H1 (cell line): ENCODE measurements at regions not wholly inside any gene's neighbourhood (a gene's known extent, or its start where the extent isn't known, plus 50 kb on each side); places are given as distances from the start of the nearest gene placed in this dataset.
A peak's percentile ranks its signal among the peaks of the same experiment; 100 is the strongest.

Experiments
- CTCF ChIA-PET: fragments of 300-600 bp; sonication (Branson Sonifier 250); formaldehyde crosslinking; loops from one replicate; lab custom pipeline; 2021; ENCODE audit not compliant: partially characterized antibody; lab: Charles Lee
- POLR2A ChIA-PET: fragments of 300-600 bp; sonication (Branson Sonifier 250); formaldehyde crosslinking; loops from one replicate; lab custom pipeline; 2021; ENCODE audit warnings: inconsistent platforms; ENCODE audit not compliant: partially characterized antibody; lab: Charles Lee
- DNase-seq, 2 experiments: peaks; one replicate each; pipeline versions ENCODE4 v3.0.0 to v3.0.0-alpha.2; 2010 to 2022; ENCODE audit warnings: low spot score in 2 of 2, low read depth in 1 of 2, mixed read lengths in 1 of 2
- FAIRE-seq: peaks from 2 replicates; lab custom pipeline; 2011; peaks lifted over from hg19 to GRCh38; lab: Jason Lieb, UNC
- H2AFZ ChIP-seq: 2 replicates; pipeline ENCODE4 v1.8.1; 2012; ENCODE audit warnings: low read length, inconsistent platforms
- H2AK5ac ChIP-seq: 2 replicates; pipeline ENCODE4 v1.6.1; 2013; ENCODE audit warnings: low read depth, low read length
- H2BK120ac ChIP-seq: replicated peaks from 2 replicates; pipeline ENCODE3; 2013; ENCODE audit warnings: low read depth, low read length, inconsistent platforms
- H2BK12ac ChIP-seq: 2 replicates; pipeline ENCODE4 v1.6.1; 2013; ENCODE audit warnings: low read depth, low read length
- H2BK15ac ChIP-seq: 2 replicates; pipeline ENCODE4 v1.6.1; 2013; ENCODE audit warnings: low read length
- H2BK20ac ChIP-seq: 2 replicates; pipeline ENCODE4 v1.6.1; 2013; ENCODE audit warnings: low read length
- H2BK5ac ChIP-seq: 2 replicates; pipeline ENCODE4 v1.6.1; 2013; ENCODE audit warnings: low read depth, low read length
- H3K14ac ChIP-seq: 2 replicates; pipeline ENCODE4 v1.6.1; 2013; ENCODE audit warnings: inconsistent platforms; ENCODE audit not compliant: insufficient read length
- H3K18ac ChIP-seq: 2 replicates; pipeline ENCODE4 v1.6.1; 2013; ENCODE audit warnings: low read length; ENCODE audit errors: extremely low read depth
- H3K23ac ChIP-seq: 2 replicates; pipeline ENCODE4 v1.6.1; 2013; ENCODE audit warnings: inconsistent platforms; ENCODE audit not compliant: insufficient read length
- H3K23me2 ChIP-seq: 2 replicates; pipeline ENCODE4 v1.6.1; 2013; ENCODE audit warnings: low read depth, low read length
- H3K27ac ChIP-seq: 2 replicates; pipeline ENCODE4 v1.6.1; 2011; ENCODE audit warnings: low read depth, low read length, inconsistent platforms
- H3K27me3 ChIP-seq, 4 experiments: replicated peaks in 1 of 4; 1 replicate in 1 of 4; 2 replicates in 3 of 4; pipeline versions ENCODE4 v1.6.1 to v1.8.1; 2011 to 2013; ENCODE audit warnings: low read length in 3 of 4, mild to moderate bottlenecking in 3 of 4, inconsistent platforms in 2 of 4, mixed read lengths in 2 of 4, moderate library complexity in 1 of 4; ENCODE audit not compliant: control insufficient read depth in 3 of 4, insufficient read depth in 3 of 4; ENCODE audit errors: extremely low read depth in 1 of 4
- H3K36me3 ChIP-seq, 4 experiments: 2 replicates each; pipeline versions ENCODE4 v1.6.1 to v1.8.1; 2011 to 2013; ENCODE audit warnings: mild to moderate bottlenecking in 4 of 4, low read length in 3 of 4, moderate library complexity in 2 of 4, control low read depth in 1 of 4, inconsistent platforms in 1 of 4; ENCODE audit not compliant: insufficient read depth in 4 of 4, control insufficient read depth in 2 of 4
- H3K4ac ChIP-seq: replicated peaks from 2 replicates; pipeline ENCODE3; 2013; ENCODE audit warnings: low read length, low read depth, mixed read lengths, inconsistent platforms; ENCODE audit not compliant: insufficient read length
- H3K4me1 ChIP-seq, 4 experiments: replicated peaks in 1 of 4; 1 replicate in 1 of 4; 2 replicates in 3 of 4; pipeline versions ENCODE4 v1.6.1 to v1.8.1; 2011 to 2013; ENCODE audit warnings: low read length in 3 of 4, inconsistent platforms in 2 of 4, mixed read lengths in 1 of 4; ENCODE audit not compliant: insufficient read depth in 4 of 4, control insufficient read depth in 3 of 4
- H3K4me2 ChIP-seq, 2 experiments: 2 replicates each; pipeline versions ENCODE4 v1.6.1 to v1.8.1; 2011 to 2013; ENCODE audit warnings: low read depth in 2 of 2, low read length in 2 of 2, control low read depth in 1 of 2, inconsistent platforms in 1 of 2, mild to moderate bottlenecking in 1 of 2; ENCODE audit not compliant: insufficient read depth in 1 of 2
- H3K4me3 ChIP-seq, 4 experiments: fragments of 200-600, 300-600 bp in 1 of 4; sonication (generic), shearing (Covaris generic), sonication (Bioruptor Twin) in 1 of 4; 2 replicates each; pipeline versions ENCODE4 v1.5.1 to v1.8.1; 2011 to 2016; ENCODE audit warnings: low read length in 4 of 4, low read depth in 3 of 4, control low read depth in 2 of 4, inconsistent platforms in 2 of 4, mild to moderate bottlenecking in 2 of 4, mixed read lengths in 1 of 4, moderate library complexity in 1 of 4; ENCODE audit not compliant: insufficient read depth in 2 of 4; ENCODE audit errors: extremely low read depth in 1 of 4
- H3K56ac ChIP-seq: replicated peaks from 2 replicates; pipeline ENCODE3; 2013; ENCODE audit warnings: low read depth, mild to moderate bottlenecking, mixed read lengths, low read length, inconsistent platforms; ENCODE audit not compliant: insufficient read length
- H3K79me1 ChIP-seq: 2 replicates; pipeline ENCODE4 v1.6.1; 2013; ENCODE audit warnings: low read depth, low read length, control low read depth
- H3K79me2 ChIP-seq, 2 experiments: 2 replicates each; pipeline versions ENCODE4 v1.6.1 to v1.8.1; 2012 to 2013; ENCODE audit warnings: low read length in 2 of 2, mild to moderate bottlenecking in 2 of 2, inconsistent platforms in 1 of 2; ENCODE audit not compliant: insufficient read depth in 2 of 2, control insufficient read depth in 1 of 2
- H3K9ac ChIP-seq, 4 experiments: replicated peaks in 1 of 4; 1 replicate in 1 of 4; 2 replicates in 3 of 4; pipeline versions ENCODE4 v1.6.1 to v1.8.1; 2011 to 2013; ENCODE audit warnings: low read depth in 3 of 4, low read length in 3 of 4, control low read depth in 2 of 4, mild to moderate bottlenecking in 2 of 4, moderate library complexity in 2 of 4, inconsistent platforms in 1 of 4; ENCODE audit errors: extremely low read depth in 1 of 4
- H3K9me3 ChIP-seq, 2 experiments: 2 replicates each; pipeline versions ENCODE4 v1.6.1 to v1.8.1; 2012 to 2013; ENCODE audit warnings: mild to moderate bottlenecking in 2 of 2, moderate library complexity in 2 of 2, control low read depth in 1 of 2, inconsistent platforms in 1 of 2, low read depth in 1 of 2, low read length in 1 of 2, mixed read lengths in 1 of 2; ENCODE audit not compliant: insufficient read depth in 2 of 2
- H4K20me1 ChIP-seq, 2 experiments: replicated peaks in 1 of 2; 2 replicates each; pipeline versions ENCODE3 to v1.8.1; 2011 to 2013; ENCODE audit warnings: inconsistent platforms in 2 of 2, low read length in 2 of 2, mild to moderate bottlenecking in 1 of 2; ENCODE audit not compliant: insufficient read depth in 2 of 2, control insufficient read depth in 1 of 2
- H4K5ac ChIP-seq: 2 replicates; pipeline ENCODE4 v1.6.1; 2013; ENCODE audit warnings: low read length, low read depth, mixed read lengths, inconsistent platforms; ENCODE audit not compliant: insufficient read length
- H4K8ac ChIP-seq: 2 replicates; pipeline ENCODE4 v1.8.0; 2013; ENCODE audit warnings: mild to moderate bottlenecking, moderate library complexity, low read length, inconsistent platforms; ENCODE audit not compliant: insufficient read depth; ENCODE audit errors: extremely low read depth
- H4K91ac ChIP-seq: replicated peaks from 2 replicates; pipeline ENCODE3; 2013; ENCODE audit warnings: low read length, mixed read lengths, inconsistent platforms; ENCODE audit not compliant: insufficient read length
- BACH1 ChIP-seq: IDR thresholded peaks from 2 replicates; pipeline ENCODE4 v1.6.1; 2012; ENCODE audit warnings: low read length, improper control_type of control experiment
- POLR2AphosphoS5 ChIP-seq: IDR thresholded peaks from 2 replicates; pipeline ENCODE4 v1.6.1; 2011; ENCODE audit warnings: low read depth, low read length
- RBBP5 ChIP-seq: IDR thresholded peaks from 2 replicates; pipeline ENCODE4 v1.7.1; 2012; ENCODE audit warnings: low read depth, mild to moderate bottlenecking, inconsistent platforms, low read length, moderate library complexity, borderline replicate concordance
- RXRA ChIP-seq: IDR thresholded peaks from 2 replicates; pipeline ENCODE4 v1.6.1; 2011; ENCODE audit warnings: low read depth, mild to moderate bottlenecking, low read length, moderate library complexity; ENCODE audit not compliant: insufficient read depth
- TEAD4 ChIP-seq: IDR thresholded peaks from 2 replicates; pipeline ENCODE4 v1.6.1; 2012; ENCODE audit warnings: low read depth, low read length, inconsistent platforms, mixed read lengths
- WGBS, 2 experiments: shearing (Covaris generic) in 1 of 2; methylation state at CpG; one replicate each; pipeline versions ENCODE4 v1.1.6 to v1.1.7; 2013 to 2015; ENCODE audit warnings: low lambda C conversion rate in 2 of 2, mixed read lengths in 2 of 2, inconsistent platforms in 1 of 2, low coverage in 1 of 2, missing lambda C conversion rate in 1 of 2; ENCODE audit not compliant: insufficient replicate concordance in 2 of 2, insufficient coverage in 1 of 2, insufficient read length in 1 of 2; ENCODE audit errors: extremely low coverage in 1 of 2, missing lambda C conversion rate in 1 of 2; 5-methylcytosine and 5-hydroxymethylcytosine counted together

GRCh38 chr11:116162086-116162885 is 610.5 kb downstream of the BUD13 start:
- Histone ChIP-seq H2BK12ac (no peak overlapping the region), H2BK15ac (no peak overlapping the region), H3K36me3 (no peaks in the 10 kb centered on the region), H3K27me3 (no peaks in the 10 kb centered on the region), H3K79me2 (no peaks in the 10 kb centered on the region), H3K9me3 (no peaks in the 10 kb centered on the region), H3K79me1 (no peaks in the 10 kb centered on the region), H3K4me3 (no peak overlapping the region; a peak in 1 of 8 replicates), H2AK5ac (no peak overlapping the region), H4K20me1 (peaks cover 0 to 6% of the 10 kb centered on the region in 2 experiments), H3K4ac (no peak overlapping the region), H4K91ac (no peak overlapping the region), H3K4me2 (no peak overlapping the region), H3K23me2 (no peaks in the 10 kb centered on the region), H3K4me1 (peaks cover 0 to 7% (median 0%) of the 10 kb centered on the region in 4 experiments; a peak in 1 of 7 replicates), H3K27ac (no peak overlapping the region), H2BK5ac (no peak overlapping the region), H3K23ac (no peak overlapping the region), H3K56ac (no peak overlapping the region), H2BK120ac (no peak overlapping the region), H4K5ac (no peak overlapping the region), H3K18ac (no peak overlapping the region), H3K14ac (no peak overlapping the region), H2BK20ac (no peak overlapping the region), H3K9ac (no peak overlapping the region), H4K8ac (no peak overlapping the region; the same call in 1 of the 2 replicates), H2AFZ (no peak overlapping the region)
- peak in 1 of 2 experiments; percentile 11 for DNase-seq
- FAIRE-seq: no peak
- WGBS, 2 experiments: 85% methylated on average over 17 of the region's 20 CpGs; no CpG with 5 or more reads in 1 of the 2 experiments
- POLR2A ChIA-PET: no interaction called here
- TF ChIP-seq POLR2AphosphoS5: no peak
- no peak for TF ChIP-seq TEAD4
- TF ChIP-seq BACH1: no peak
- no peak for TF ChIP-seq RBBP5
- no peak for TF ChIP-seq RXRA
- CTCF ChIA-PET: interaction anchor here (1.2 to 4.3 kb wide), 2 partner anchors 9 to 63 kb away, joined by 3 to 18 read pairs; no protein-coding TSS in a partner anchor
